GM21447 (cell line): ENCODE measurements at regions not wholly inside any gene's neighbourhood (a gene's known extent, or its start where the extent isn't known, plus 50 kb on each side); places are given as distances from the start of the nearest gene placed in this dataset.

Experiments
- ATAC-seq: cut with Tn5 transposase; IDR thresholded peaks from one replicate; pipeline ENCODE4 v1.9.1; 2021; ENCODE audit not compliant: unreplicated experiment

DNA sequence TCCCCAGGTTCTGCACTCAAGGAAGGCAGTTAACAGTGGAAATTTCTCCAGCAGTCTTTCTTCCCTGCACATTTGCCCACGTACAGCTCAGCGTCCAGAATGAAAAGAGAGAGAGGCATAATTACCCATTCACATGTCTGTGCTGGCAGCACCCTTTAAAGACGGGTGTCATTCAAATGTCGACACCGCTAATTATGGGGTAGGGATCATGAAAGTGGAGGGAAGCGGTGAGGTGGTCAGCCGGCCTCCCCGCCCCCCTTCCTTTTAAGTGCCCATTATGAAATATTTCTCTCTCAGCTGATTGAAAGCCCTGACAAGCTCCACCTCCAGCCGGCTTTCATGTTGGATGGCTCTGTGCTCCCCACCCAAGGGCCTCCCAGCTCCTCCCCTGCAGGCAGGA, 246.1 kb downstream of the BMP7 start:
- no peak for ATAC-seq

DNA sequence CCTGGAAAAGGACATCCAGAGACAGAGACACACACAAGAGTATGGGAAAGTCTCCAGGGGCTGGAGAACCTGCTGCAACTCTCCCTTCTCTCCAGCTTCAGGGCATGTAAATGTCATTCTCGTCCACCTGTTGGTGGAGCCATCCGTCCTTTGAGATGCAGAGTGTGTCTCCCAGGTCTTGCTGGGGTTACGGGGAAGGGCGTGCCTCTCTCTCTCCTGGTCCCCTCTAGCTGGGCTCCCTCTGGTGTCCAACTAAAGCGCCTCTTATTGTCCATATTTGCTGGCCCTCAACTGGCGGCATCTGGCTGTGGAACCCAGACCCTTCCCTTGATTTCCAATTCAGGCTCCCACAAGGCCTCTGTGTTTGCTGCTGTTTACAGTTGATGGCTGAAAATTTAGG, 244.1 kb downstream of the BMP7 start:
- no peak for ATAC-seq

DNA sequence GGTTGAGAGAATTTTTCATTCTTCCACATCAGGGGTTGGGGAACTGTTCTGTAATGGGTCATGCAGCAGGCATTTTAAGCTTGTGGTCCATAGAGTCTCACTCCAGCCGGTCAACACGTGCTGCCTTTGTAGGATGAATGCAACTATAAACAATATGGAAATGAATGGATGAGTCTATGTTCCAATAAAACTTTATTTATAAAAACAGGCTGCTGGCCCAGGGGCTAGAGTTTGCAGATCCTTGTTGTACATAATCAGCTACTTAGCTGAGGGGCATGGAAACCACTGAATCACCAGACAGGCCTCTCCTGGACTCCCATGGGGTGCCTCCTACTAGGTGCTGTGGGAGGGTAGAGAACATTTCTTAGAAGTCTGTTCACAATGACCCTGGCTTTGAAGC, 243.4 kb downstream of the BMP7 start:
- ATAC-seq = no peak

DNA sequence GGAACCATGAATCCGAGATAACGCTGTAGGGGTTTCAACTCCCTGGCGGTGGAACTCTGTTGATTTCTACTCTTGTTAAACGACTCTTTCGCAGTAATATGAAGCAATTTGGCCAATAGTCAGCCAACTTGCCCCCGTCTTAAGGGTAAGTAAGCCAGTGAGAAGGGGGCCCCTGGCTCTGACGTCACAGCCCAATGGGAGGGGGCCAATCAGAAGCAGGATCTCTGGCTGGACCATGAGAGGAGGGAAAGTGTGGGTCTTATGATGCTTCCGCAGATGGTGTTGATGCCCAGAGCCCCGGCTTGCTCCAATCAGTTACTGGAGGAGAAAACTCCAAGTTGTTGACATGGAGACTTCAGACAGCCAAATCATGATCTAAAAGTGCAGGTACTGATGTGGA, 242.4 kb downstream of the BMP7 start:
- no peak for ATAC-seq

- no peak for ATAC-seq
These were observed 241.6 kb downstream of the BMP7 start for GRCh38 chr20:57024849-57025248.

GRCh38 chr20:57025261-57025660, 241.2 kb downstream of the BMP7 start:
- no peak for ATAC-seq

DNA sequence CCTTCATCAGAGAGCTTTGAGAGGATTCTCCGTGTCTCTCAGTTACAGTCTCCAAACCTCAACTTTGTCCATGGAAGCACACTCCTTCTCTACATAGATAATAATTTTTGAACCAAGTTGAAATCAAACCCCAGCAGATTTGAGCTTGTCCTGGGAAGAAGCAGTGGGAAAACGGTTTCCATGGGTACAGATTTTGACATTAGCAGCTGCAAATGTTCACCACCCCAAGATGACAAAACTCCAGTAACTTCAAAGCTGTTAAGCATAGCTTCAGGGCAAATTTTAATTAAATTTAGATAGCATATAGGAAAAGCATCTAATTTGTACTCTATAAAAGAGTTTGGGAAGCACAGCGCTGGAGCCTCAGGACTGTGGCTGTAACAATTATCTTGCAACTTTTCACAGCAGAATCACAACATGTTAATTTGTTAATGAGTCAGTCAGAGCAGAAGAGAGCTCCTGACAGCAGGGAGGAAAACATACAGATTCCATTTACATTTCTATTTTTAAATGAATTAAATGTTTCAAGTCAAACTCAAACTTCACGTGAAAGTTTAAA, 240.7 kb downstream of the BMP7 start:
- no peak for ATAC-seq

DNA sequence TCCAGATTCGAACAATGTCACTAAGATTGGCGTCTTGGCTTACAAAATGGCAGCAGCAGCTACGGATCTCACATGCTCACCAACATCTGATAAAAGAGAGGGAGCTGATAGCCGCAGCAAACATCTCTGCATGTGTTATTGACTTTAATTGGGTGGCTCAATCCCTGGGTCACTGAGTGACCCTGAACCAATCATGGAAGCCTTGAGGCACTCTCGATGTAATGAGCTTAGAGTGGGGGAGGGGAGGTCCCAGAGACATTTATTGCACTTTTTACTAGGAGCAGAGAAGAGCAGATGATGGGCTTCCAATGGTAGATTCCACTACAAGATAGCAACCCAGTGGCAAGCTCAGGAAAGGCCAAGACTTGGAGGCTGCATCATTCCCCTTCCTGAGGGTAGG, 238.7 kb downstream of the BMP7 start:
- ATAC-seq = no peak

GRCh38 chr20:57030611-57031600, 235.5 kb downstream of the BMP7 start:
- ATAC-seq = no peak

- ATAC-seq = no peak
These were observed 234.5 kb downstream of the BMP7 start for GRCh38 chr20:57031867-57032355.

DNA sequence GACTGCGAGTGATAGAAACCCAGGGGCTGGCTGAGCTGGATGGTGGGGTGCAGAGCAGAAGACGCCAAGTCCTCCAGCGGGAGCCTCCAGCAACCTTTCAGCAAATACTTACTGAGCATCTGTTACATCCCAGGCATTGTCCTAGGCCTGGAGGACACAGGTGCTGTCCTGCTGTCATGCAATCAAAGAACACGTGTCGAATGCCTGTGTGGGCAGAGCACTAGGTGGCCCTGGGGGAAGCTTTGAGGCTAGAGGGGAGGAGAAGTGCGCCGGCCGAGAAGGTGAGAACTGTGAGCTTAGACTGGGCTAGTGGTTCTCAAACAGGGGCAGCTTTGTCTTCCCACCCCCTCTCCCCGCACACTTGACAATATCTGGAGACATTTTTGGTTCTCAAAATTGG, 233.6 kb downstream of the BMP7 start:
- no peak for ATAC-seq

GRCh38 chr20:57034001-57034400, 232.4 kb downstream of the BMP7 start:
- ATAC-seq = no peak

DNA sequence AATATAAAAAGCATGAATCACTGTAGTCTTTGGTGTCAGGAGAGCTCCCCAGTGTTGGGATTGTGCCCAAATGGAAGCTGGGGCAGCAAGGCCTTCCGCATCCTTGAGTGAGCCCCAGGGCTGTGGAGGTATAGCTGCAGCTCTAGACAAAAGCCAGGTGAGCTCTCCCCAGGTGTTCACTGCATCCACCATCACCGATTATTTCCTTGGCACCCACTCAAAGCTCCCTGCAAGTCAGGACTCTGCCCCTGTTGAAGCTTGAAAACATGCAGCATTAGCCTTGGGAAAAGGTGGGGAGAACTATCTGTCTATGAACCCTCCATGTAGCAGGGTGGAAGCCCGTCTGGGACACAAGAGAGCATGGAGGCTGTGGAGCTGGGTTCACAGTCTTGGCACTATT, 228.8 kb downstream of the BMP7 start:
- no peak for ATAC-seq

GRCh38 chr20:57038608-57039440, 227.6 kb downstream of the BMP7 start:
- no peak for ATAC-seq

DNA sequence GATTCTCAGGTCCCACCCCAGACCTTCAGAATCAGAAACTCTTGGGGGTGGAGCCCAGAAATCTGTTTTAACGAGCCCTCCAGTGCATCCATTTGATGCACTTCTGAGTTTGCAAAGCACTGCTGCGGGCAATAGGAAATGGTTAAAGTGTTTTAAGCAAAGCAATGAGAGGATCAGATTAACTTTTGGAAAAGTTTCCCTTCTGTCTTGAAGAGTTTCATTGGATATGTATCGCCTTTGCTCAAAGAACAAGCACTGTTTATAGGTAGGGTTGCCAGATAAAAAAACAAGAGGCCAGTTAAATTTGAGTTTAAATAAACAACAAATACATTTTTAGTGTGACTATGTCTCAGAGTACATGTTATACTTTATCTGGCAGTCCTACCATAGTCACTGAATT, 226.0 kb downstream of the BMP7 start:
- ATAC-seq = no peak

DNA sequence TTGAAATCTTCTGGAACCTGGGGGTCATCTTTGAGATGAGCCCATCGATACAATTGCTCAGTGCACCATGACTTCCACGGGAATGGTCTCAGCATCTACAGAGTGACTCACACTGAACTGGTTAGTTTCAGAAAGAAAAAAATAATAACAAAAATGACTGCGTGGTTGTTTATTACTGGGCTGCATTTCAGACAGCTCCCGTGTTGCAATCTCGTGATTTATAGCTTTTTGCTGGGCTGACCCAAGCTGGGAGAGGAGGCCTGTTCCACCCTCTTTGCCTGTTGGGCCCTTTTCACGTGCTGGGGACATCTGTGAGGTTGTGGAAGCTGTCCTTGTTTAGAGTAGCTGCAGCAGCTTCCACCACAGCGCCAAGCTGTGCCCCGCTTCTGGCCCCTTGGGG, 225.5 kb downstream of the BMP7 start:
- ATAC-seq = no peak

DNA sequence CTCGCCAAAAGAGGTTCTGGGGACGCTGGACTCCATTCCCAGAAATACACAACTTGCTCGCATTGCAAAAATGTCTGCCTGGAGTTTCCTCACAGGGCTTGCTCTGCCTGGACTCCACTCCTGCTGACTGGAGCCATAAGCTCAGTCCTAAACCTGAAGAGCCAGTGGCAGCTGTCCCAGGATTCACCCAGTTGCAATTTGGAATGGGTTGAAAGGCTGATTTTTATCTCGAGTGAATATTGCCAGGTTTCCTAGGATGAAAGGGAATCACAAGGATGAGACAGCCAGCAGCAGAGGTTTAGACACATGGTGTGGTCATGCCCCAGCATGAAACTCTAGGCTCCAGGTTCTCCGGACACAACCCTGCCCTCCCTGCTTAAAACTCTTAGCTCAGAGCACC, 223.3 kb downstream of the BMP7 start:
- no peak for ATAC-seq

DNA sequence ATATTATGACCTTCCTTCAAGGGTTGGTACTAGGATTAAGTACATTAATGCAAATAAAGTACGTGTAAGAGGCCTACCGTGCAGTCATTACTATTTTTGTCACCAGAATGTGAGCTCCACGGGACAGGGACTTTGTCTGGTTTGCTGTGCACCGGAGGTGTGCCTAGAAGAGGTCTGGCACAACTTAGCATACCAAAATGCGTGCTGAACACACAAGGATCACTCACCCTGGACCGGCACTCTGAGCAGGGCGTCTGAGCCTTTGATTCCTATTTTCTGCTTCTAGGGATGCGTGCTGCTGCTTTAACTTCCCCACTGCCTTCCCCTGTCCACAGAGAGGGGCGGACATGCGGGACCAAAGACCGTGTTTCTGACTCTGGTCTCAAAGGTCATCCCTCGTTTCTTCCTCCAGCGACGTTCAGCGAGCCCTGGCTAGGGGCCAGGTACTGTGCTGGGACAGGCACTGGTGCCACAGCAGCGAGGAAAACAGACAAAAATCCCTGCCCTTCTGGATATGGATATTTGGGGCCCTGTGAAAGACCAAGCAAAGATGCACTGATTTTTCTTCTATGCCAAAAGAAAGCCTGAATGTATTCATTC, 222.7 kb downstream of the BMP7 start:
- ATAC-seq = no peak

GRCh38 chr20:57047281-57048026, 219.0 kb downstream of the BMP7 start:
- no peak for ATAC-seq
